ENCODE measurements at regions not wholly inside any gene's neighbourhood (a gene's known extent, or its start where the extent isn't known, plus 50 kb on each side); places are given as distances from the start of the nearest gene placed in this dataset.
A peak's percentile ranks its signal among the peaks of the same experiment; 100 is the strongest.

DNA sequence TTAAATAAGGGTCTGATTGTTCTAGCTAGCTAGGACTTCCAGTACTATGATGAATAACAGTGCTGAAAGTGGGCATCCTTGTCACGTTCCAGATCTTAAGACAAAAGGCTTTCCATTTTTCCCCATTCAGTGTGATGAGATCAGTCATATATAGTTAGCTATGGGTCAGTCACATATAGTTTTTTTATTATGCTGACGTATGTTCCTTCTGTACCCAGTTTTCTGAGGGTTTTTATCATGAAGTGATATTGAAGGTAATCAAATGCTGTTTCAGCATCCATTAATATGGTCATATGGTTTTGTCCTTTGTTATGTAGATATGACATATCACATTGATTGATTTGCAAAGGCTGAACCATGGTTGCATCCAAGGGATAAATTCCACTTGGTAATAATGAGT, 800.1 kb upstream of the FBXO33 start:
- DNase-seq: no peak
- Histone ChIP-seq H3K36me3 (ENCODE audit: control insufficient read depth in 1 of 2, insufficient read depth in 2 of 2, low read length in 2 of 2) (peaks cover 0 to 2% of the 10 kb centered on the region in 2 experiments), H3K4me3 (ENCODE audit: low read depth, low read length) (no peak overlapping the region), H2BK12ac (ENCODE audit: low read length) (no peak overlapping the region), H2BK120ac (ENCODE audit: insufficient read depth, low read length, poor library complexity) (no peak overlapping the region), H4K8ac (ENCODE audit: low read depth, low read length) (no peak overlapping the region), H3K14ac (ENCODE audit: low read length) (no peak overlapping the region), H3K27ac (ENCODE audit: low read depth, low read length) (no peak overlapping the region), H3K79me1 (ENCODE audit: low read length) (no peaks in the 10 kb centered on the region), H2AK5ac (ENCODE audit: low read length) (no peak overlapping the region), H3K79me2 (ENCODE audit: control insufficient read depth, insufficient read depth, low read length, poor library complexity) (no peaks in the 10 kb centered on the region), H3K4ac (ENCODE audit: low read depth, low read length) (no peak overlapping the region), H3K9ac (ENCODE audit: low read length) (no peak overlapping the region), H4K12ac (ENCODE audit: low read depth, low read length) (no peak overlapping the region), H3K27me3 (ENCODE audit: insufficient read depth, low read length) (no peaks in the 10 kb centered on the region), H3K23ac (ENCODE audit: low read length) (no peak overlapping the region), H3K18ac (ENCODE audit: low read length) (no peak overlapping the region), H3K4me2 (ENCODE audit: low read length) (no peak overlapping the region), H3K4me1 (ENCODE audit: control insufficient read depth in 1 of 2, insufficient read depth in 2 of 2, low read length in 2 of 2) (no peaks in the 10 kb centered on the region), H4K91ac (ENCODE audit: low read depth, low read length) (no peak overlapping the region), H3K9me3 (ENCODE audit: insufficient read depth, low read depth, low read length) (peaks cover 6% of the 10 kb centered on the region), H2BK5ac (ENCODE audit: low read depth, low read length, poor library complexity) (no peak overlapping the region), H2AFZ (ENCODE audit: insufficient read depth, low read length, poor library complexity) (no peak overlapping the region)
- no CpG with 5 or more reads among the region's 2 CpGs for WGBS (ENCODE audit: extremely low coverage, insufficient coverage, insufficient read length)

DNA sequence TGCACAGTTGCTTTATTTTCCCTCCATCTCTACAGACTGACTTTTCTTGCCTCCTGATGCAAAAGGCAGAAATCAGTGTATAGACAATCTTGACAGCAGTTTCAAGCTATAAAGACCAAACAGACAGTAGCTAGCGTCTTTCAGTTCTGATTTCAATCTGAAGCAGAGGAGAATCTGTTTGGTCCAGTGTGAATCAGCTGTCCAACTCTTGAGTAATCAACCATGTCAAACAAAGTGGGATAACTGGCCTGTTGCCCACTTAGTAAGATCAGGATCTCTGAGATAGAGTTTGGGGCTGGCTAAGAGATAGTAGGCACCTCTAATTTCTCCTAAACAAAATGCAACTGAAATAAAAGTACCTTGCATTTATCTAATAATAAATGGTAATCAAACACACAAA, 797.4 kb upstream of the FBXO33 start:
- Histone ChIP-seq H2AFZ (ENCODE audit: insufficient read depth, low read length, poor library complexity) (no peak overlapping the region), H3K4ac (ENCODE audit: low read depth, low read length) (no peak overlapping the region), H3K79me1 (ENCODE audit: low read length) (no peaks in the 10 kb centered on the region), H2AK5ac (ENCODE audit: low read length) (no peak overlapping the region), H3K36me3 (ENCODE audit: control insufficient read depth in 1 of 2, insufficient read depth in 2 of 2, low read length in 2 of 2) (no peaks in the 10 kb centered on the region), H4K91ac (ENCODE audit: low read depth, low read length) (no peak overlapping the region), H4K8ac (ENCODE audit: low read depth, low read length) (no peak overlapping the region), H3K18ac (ENCODE audit: low read length) (no peak overlapping the region), H4K12ac (ENCODE audit: low read depth, low read length) (no peak overlapping the region), H2BK5ac (ENCODE audit: low read depth, low read length, poor library complexity) (no peak overlapping the region), H3K27ac (ENCODE audit: low read depth, low read length) (no peak overlapping the region), H3K9me3 (ENCODE audit: insufficient read depth, low read depth, low read length) (no peaks in the 10 kb centered on the region), H3K4me1 (ENCODE audit: control insufficient read depth in 1 of 2, insufficient read depth in 2 of 2, low read length in 2 of 2) (no peaks in the 10 kb centered on the region), H3K4me3 (ENCODE audit: low read depth, low read length) (no peak overlapping the region), H3K4me2 (ENCODE audit: low read length) (no peak overlapping the region), H3K23ac (ENCODE audit: low read length) (no peak overlapping the region), H2BK12ac (ENCODE audit: low read length) (no peak overlapping the region), H3K27me3 (ENCODE audit: insufficient read depth, low read length) (no peaks in the 10 kb centered on the region), H3K9ac (ENCODE audit: low read length) (no peak overlapping the region), H3K79me2 (ENCODE audit: control insufficient read depth, insufficient read depth, low read length, poor library complexity) (no peaks in the 10 kb centered on the region), H3K14ac (ENCODE audit: low read length) (no peak overlapping the region), H2BK120ac (ENCODE audit: insufficient read depth, low read length, poor library complexity) (no peak overlapping the region)
- no peak for DNase-seq
- WGBS (ENCODE audit: extremely low coverage, insufficient coverage, insufficient read length): no CpG with 5 or more reads among the region's 1 CpG

DNA sequence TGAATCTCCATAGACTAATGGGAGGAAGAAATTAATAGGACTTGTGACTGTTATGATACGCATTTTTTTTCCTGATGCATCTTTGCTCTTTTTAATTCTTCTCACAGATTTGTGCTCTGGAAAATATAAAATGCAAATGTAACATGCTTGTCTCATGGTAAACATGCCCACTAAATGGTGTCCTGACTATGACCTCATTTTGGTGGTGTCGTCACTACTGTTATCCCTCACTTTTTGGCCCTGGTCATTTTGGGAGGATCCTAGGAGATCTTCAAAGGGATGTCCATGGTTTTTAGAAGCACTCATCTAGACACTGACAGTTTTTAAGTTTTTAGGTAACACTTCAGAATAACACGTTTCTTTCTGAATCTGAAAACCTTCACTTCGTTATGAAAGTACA, 790.8 kb upstream of the FBXO33 start:
- no CpG with 5 or more reads among the region's 4 CpGs for WGBS (ENCODE audit: extremely low coverage, insufficient coverage, insufficient read length)
- Histone ChIP-seq H3K4ac (ENCODE audit: low read depth, low read length) (no peak overlapping the region), H3K14ac (ENCODE audit: low read length) (no peak overlapping the region), H3K79me2 (ENCODE audit: control insufficient read depth, insufficient read depth, low read length, poor library complexity) (no peaks in the 10 kb centered on the region), H2AFZ (ENCODE audit: insufficient read depth, low read length, poor library complexity) (no peak overlapping the region), H2AK5ac (ENCODE audit: low read length) (no peak overlapping the region), H3K4me3 (ENCODE audit: low read depth, low read length) (no peak overlapping the region), H3K36me3 (ENCODE audit: control insufficient read depth in 1 of 2, insufficient read depth in 2 of 2, low read length in 2 of 2) (no peaks in the 10 kb centered on the region), H2BK12ac (ENCODE audit: low read length) (no peak overlapping the region), H3K4me2 (ENCODE audit: low read length) (no peak overlapping the region), H2BK5ac (ENCODE audit: low read depth, low read length, poor library complexity) (no peak overlapping the region), H3K9me3 (ENCODE audit: insufficient read depth, low read depth, low read length) (no peaks in the 10 kb centered on the region), H3K4me1 (ENCODE audit: control insufficient read depth in 1 of 2, insufficient read depth in 2 of 2, low read length in 2 of 2) (no peaks in the 10 kb centered on the region), H4K91ac (ENCODE audit: low read depth, low read length) (no peak overlapping the region), H3K9ac (ENCODE audit: low read length) (no peak overlapping the region), H4K12ac (ENCODE audit: low read depth, low read length) (no peak overlapping the region), H3K27me3 (ENCODE audit: insufficient read depth, low read length) (no peaks in the 10 kb centered on the region), H3K18ac (ENCODE audit: low read length) (no peak overlapping the region), H3K27ac (ENCODE audit: low read depth, low read length) (no peak overlapping the region), H4K8ac (ENCODE audit: low read depth, low read length) (no peak overlapping the region), H3K23ac (ENCODE audit: low read length) (no peak overlapping the region), H3K79me1 (ENCODE audit: low read length) (no peaks in the 10 kb centered on the region), H2BK120ac (ENCODE audit: insufficient read depth, low read length, poor library complexity) (no peak overlapping the region)
- DNase-seq: no peak

DNA sequence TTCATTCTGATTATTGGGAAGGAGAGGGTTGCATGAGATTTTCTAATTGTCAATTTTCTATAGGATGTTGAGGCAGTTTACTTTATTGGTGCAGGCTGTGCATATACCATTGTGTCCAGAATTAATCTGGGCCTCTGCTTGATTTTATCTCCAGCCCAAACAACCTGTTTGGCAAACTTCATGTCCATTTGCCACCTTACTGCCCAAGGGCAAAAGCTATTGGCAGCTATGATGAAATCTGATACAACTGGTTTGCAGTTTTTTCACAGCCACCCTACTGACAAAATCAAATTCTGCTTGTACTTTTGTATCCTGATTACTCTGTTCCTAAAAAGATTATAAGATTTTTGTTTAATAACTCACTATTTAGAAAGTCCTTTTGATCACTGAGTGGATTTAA, 789.2 kb upstream of the FBXO33 start:
- no peak overlapping the region for H4K12ac ChIP-seq (ENCODE audit: low read depth, low read length)
- no peak overlapping the region for H3K9ac ChIP-seq (ENCODE audit: low read length)
- no peaks in the 10 kb centered on the region for H3K79me1 ChIP-seq (ENCODE audit: low read length)
- H3K18ac ChIP-seq (ENCODE audit: low read length): no peak overlapping the region
- no peaks in the 10 kb centered on the region for H3K79me2 ChIP-seq (ENCODE audit: control insufficient read depth, insufficient read depth, low read length, poor library complexity)
- no peak overlapping the region for H3K4ac ChIP-seq (ENCODE audit: low read depth, low read length)
- H3K4me3 ChIP-seq (ENCODE audit: low read depth, low read length): no peak overlapping the region
- no peaks in the 10 kb centered on the region for H3K36me3 ChIP-seq (ENCODE audit: control insufficient read depth in 1 of 2, insufficient read depth in 2 of 2, low read length in 2 of 2)
- no peak overlapping the region for H4K91ac ChIP-seq (ENCODE audit: low read depth, low read length)
- H3K14ac ChIP-seq (ENCODE audit: low read length): no peak overlapping the region
- H2BK5ac ChIP-seq (ENCODE audit: low read depth, low read length, poor library complexity): no peak overlapping the region
- no peak overlapping the region for H3K27ac ChIP-seq (ENCODE audit: low read depth, low read length)
- no peak overlapping the region for H2BK120ac ChIP-seq (ENCODE audit: insufficient read depth, low read length, poor library complexity)
- peak in 1 of 2 donors; percentile 17 for DNase-seq
- no peak overlapping the region for H2AFZ ChIP-seq (ENCODE audit: insufficient read depth, low read length, poor library complexity)
- no peak overlapping the region for H4K8ac ChIP-seq (ENCODE audit: low read depth, low read length)
- no peak overlapping the region for H2AK5ac ChIP-seq (ENCODE audit: low read length)
- no peak overlapping the region for H2BK12ac ChIP-seq (ENCODE audit: low read length)
- no peaks in the 10 kb centered on the region for H3K9me3 ChIP-seq (ENCODE audit: insufficient read depth, low read depth, low read length)
- no peak overlapping the region for H3K4me2 ChIP-seq (ENCODE audit: low read length)
- H3K4me1 ChIP-seq (ENCODE audit: control insufficient read depth in 1 of 2, insufficient read depth in 2 of 2, low read length in 2 of 2): no peaks in the 10 kb centered on the region
- no peaks in the 10 kb centered on the region for H3K27me3 ChIP-seq (ENCODE audit: insufficient read depth, low read length)
- no peak overlapping the region for H3K23ac ChIP-seq (ENCODE audit: low read length)

DNA sequence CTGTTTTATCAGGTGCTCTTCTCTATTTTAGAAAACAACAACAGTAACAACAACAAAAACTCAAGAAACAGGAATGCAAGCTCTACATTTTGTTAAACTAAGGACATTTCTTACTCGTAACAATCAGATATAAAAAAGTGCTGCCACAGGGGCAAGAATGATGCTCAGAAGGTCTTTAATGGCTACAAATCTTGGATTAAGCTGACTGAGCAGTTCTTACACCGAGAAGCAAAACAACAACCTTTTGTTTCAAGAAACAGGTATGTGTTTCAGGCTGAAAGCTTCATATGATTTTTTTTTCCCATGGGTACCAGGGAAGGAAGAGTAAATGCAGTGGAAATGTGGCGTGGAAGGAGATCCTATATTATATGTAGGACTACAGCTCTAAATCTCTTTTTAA, 786.8 kb upstream of the FBXO33 start:
- Histone ChIP-seq H3K9me3 (ENCODE audit: insufficient read depth, low read depth, low read length) (no peaks in the 10 kb centered on the region), H4K12ac (ENCODE audit: low read depth, low read length) (no peak overlapping the region), H3K4me2 (ENCODE audit: low read length) (no peak overlapping the region), H3K27ac (ENCODE audit: low read depth, low read length) (no peak overlapping the region), H3K36me3 (ENCODE audit: control insufficient read depth in 1 of 2, insufficient read depth in 2 of 2, low read length in 2 of 2) (no peaks in the 10 kb centered on the region), H3K23ac (ENCODE audit: low read length) (no peak overlapping the region), H3K79me2 (ENCODE audit: control insufficient read depth, insufficient read depth, low read length, poor library complexity) (no peaks in the 10 kb centered on the region), H3K14ac (ENCODE audit: low read length) (no peak overlapping the region), H3K4me1 (ENCODE audit: control insufficient read depth in 1 of 2, insufficient read depth in 2 of 2, low read length in 2 of 2) (no peaks in the 10 kb centered on the region), H2BK12ac (ENCODE audit: low read length) (no peak overlapping the region), H2AFZ (ENCODE audit: insufficient read depth, low read length, poor library complexity) (no peak overlapping the region), H2BK5ac (ENCODE audit: low read depth, low read length, poor library complexity) (no peak overlapping the region), H3K27me3 (ENCODE audit: insufficient read depth, low read length) (no peaks in the 10 kb centered on the region), H2BK120ac (ENCODE audit: insufficient read depth, low read length, poor library complexity) (no peak overlapping the region), H2AK5ac (ENCODE audit: low read length) (no peak overlapping the region), H3K4ac (ENCODE audit: low read depth, low read length) (no peak overlapping the region), H3K4me3 (ENCODE audit: low read depth, low read length) (no peak overlapping the region), H3K9ac (ENCODE audit: low read length) (no peak overlapping the region), H3K18ac (ENCODE audit: low read length) (no peak overlapping the region), H4K91ac (ENCODE audit: low read depth, low read length) (no peak overlapping the region), H3K79me1 (ENCODE audit: low read length) (no peaks in the 10 kb centered on the region), H4K8ac (ENCODE audit: low read depth, low read length) (no peak overlapping the region)
- no peak for DNase-seq
- no CpG with 5 or more reads among the region's 3 CpGs for WGBS (ENCODE audit: extremely low coverage, insufficient coverage, insufficient read length)

All from trophoblast cell (in vitro differentiated cells and primary cell).